ENCODE measurements at regions not wholly inside any gene's neighbourhood (a gene's known extent, or its start where the extent isn't known, plus 50 kb on each side); places are given as distances from the start of the nearest gene placed in this dataset.

DNA sequence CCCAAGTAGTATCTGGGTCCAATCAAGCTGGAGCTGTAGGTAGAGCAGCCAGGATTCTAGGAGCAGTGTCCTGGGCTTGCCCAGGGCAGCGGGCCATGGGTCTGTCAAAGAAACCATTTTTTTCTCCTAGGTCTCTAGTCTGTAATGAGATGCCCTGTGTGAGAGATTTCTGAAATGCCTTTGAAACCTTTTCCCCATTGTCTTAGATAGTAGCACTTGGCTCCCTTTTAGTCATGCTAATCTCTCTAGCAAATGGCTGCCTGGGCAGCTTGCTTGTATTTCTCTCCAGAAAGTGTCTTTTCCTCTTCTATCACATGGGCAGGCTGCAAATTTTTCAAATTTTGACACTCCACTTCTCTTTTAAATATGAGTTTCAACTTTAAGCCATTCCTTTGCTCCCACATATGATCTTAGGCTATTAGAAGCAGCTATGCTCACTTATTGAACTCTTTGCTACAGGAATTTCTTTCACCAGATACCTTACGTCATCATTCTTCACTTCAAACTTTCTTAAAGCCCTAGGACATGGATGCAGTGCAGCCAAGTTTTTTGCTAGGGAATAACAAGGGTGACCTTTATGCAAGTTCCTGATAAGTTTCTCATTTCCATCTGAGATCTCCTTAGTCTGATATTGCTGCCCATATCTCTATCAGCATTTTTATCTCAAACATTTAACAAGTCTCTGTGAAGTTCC lies 890.2 kb upstream of the VRK2 start:
- no peak for DNase-seq
- no TSS peak for BruUV-seq (replicated peaks)
- H3K4me3 Mint-ChIP-seq (ENCODE audit: low read depth, unreplicated experiment), result no peak overlapping the region
- H3K27ac Mint-ChIP-seq (ENCODE audit: unreplicated experiment), result no peak overlapping the region
- CTCF ChIA-PET, result no interaction called here
- peaks cover 8% of the 10 kb centered on the region for H3K9me3 Mint-ChIP-seq (ENCODE audit: low read depth, unreplicated experiment)
- no peaks in the 10 kb centered on the region for H3K27me3 Mint-ChIP-seq (ENCODE audit: unreplicated experiment)
- TF ChIP-seq, protein P1, sequence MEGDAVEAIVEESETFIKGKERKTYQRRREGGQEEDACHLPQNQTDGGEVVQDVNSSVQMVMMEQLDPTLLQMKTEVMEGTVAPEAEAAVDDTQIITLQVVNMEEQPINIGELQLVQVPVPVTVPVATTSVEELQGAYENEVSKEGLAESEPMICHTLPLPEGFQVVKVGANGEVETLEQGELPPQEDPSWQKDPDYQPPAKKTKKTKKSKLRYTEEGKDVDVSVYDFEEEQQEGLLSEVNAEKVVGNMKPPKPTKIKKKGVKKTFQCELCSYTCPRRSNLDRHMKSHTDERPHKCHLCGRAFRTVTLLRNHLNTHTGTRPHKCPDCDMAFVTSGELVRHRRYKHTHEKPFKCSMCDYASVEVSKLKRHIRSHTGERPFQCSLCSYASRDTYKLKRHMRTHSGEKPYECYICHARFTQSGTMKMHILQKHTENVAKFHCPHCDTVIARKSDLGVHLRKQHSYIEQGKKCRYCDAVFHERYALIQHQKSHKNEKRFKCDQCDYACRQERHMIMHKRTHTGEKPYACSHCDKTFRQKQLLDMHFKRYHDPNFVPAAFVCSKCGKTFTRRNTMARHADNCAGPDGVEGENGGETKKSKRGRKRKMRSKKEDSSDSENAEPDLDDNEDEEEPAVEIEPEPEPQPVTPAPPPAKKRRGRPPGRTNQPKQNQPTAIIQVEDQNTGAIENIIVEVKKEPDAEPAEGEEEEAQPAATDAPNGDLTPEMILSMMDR (IDR thresholded peaks at IDR 0.05; ENCODE audit: unreplicated experiment), result no peak
- intact Hi-C loops (cut with micrococcal nuclease; ENCODE audit: unreplicated experiment), result no loop called here
- peaks cover 6% of the 10 kb centered on the region for H3K4me1 Mint-ChIP-seq (ENCODE audit: low read depth, unreplicated experiment)
- H3K36me3 Mint-ChIP-seq (ENCODE audit: insufficient read depth, unreplicated experiment), result no peaks in the 10 kb centered on the region

DNA sequence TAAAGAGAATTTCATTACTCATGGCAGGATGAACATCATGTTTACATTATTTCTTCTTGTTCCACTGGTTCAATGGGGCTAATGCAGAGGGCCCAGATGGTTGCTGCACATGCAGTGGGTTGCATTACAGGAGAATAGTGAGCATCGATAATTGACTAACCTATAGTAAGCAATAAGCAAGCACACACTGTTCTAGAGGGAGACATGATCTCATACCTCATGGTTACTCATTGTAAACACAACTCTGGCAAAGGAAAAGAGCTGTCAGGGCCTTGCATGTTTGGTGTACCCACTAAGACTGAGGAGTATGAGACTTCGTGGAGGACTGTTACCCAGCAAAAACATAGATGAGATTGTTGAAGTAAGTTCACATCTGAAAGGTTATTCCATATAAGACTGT lies 885.6 kb upstream of the VRK2 start:
- intact Hi-C loops (cut with micrococcal nuclease; ENCODE audit: unreplicated experiment), result no loop called here
- no peak overlapping the region for H3K4me3 Mint-ChIP-seq (ENCODE audit: low read depth, unreplicated experiment)
- no peaks in the 10 kb centered on the region for H3K27me3 Mint-ChIP-seq (ENCODE audit: unreplicated experiment)
- no peak for DNase-seq
- no peak overlapping the region for H3K27ac Mint-ChIP-seq (ENCODE audit: unreplicated experiment)
- BruUV-seq (replicated peaks), result no TSS peak
- peaks cover 8% of the 10 kb centered on the region for H3K9me3 Mint-ChIP-seq (ENCODE audit: low read depth, unreplicated experiment)
- TF ChIP-seq, protein P1 (IDR thresholded peaks at IDR 0.05; ENCODE audit: unreplicated experiment), result no peak
- CTCF ChIA-PET, result no interaction called here
- H3K36me3 Mint-ChIP-seq (ENCODE audit: insufficient read depth, unreplicated experiment), result no peaks in the 10 kb centered on the region
- peaks cover 23% of the 10 kb centered on the region for H3K4me1 Mint-ChIP-seq (ENCODE audit: low read depth, unreplicated experiment)

DNA sequence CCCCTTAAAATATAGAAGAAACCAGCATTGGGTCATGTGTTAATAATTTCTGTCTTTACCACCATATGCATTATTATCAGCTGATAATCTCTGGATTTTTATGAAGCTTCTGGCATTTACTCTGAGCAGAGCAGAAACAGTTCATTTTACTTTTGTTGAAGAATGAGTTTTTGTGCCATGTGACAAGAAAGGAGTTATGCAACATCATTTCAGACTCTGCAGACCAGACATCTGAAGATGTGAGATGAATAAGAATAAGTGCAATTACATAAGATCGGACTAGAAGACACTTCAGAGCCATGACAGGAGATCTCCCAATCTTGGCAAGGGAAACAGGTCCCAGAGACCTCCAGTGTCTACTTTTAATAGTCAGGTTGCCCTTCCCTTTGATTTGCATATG lies 869.4 kb upstream of the VRK2 start:
- TF ChIP-seq, protein P1 (IDR thresholded peaks at IDR 0.05; ENCODE audit: unreplicated experiment), result no peak
- CTCF ChIA-PET, result interaction anchor here (0.5 kb wide), 1 partner anchor 342 kb away, joined by 3 read pairs; no protein-coding TSS in a partner anchor
- Mint-ChIP-seq H3K4me1 (ENCODE audit: low read depth, unreplicated experiment) (peaks cover 11% of the 10 kb centered on the region), H3K36me3 (ENCODE audit: insufficient read depth, unreplicated experiment) (no peaks in the 10 kb centered on the region), H3K27me3 (ENCODE audit: unreplicated experiment) (no peaks in the 10 kb centered on the region), H3K4me3 (ENCODE audit: low read depth, unreplicated experiment) (no peak overlapping the region), H3K27ac (ENCODE audit: unreplicated experiment) (no peak overlapping the region), H3K9me3 (ENCODE audit: low read depth, unreplicated experiment) (no peaks in the 10 kb centered on the region)
- no TSS peak for BruUV-seq (replicated peaks)
- no peak for DNase-seq
- intact Hi-C loops (cut with micrococcal nuclease; ENCODE audit: unreplicated experiment), result no loop called here

DNA sequence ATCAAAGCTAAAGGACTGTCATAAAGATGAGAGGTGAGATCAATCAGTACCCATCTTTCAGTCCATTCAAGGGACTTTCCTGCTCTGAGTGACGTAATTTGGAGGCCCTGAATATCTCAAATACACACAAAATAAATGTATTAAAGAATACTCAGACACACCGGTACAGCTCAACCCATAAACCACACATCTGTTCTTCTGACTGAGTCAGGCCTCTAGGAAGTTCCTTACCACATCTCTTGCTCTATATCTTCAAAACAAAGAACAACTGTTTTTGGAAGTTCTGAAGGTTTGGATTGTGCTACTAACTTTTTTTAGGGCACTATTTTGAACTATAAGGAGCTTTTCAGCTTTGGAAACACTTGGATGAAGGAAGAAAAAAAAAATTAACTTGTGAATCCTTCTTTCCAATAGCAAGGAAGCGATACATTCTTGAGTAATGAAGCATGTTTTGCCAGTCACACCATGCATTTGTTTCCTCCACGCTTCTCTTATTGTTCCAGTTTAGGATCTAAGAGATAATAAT lies 866.5 kb upstream of the VRK2 start:
- Mint-ChIP-seq H3K27ac (ENCODE audit: unreplicated experiment) (peak overlapping the region; percentile 52), H3K4me1 (ENCODE audit: low read depth, unreplicated experiment) (peaks cover 11% of the 10 kb centered on the region), H3K4me3 (ENCODE audit: low read depth, unreplicated experiment) (no peak overlapping the region), H3K36me3 (ENCODE audit: insufficient read depth, unreplicated experiment) (no peaks in the 10 kb centered on the region), H3K27me3 (ENCODE audit: unreplicated experiment) (no peaks in the 10 kb centered on the region), H3K9me3 (ENCODE audit: low read depth, unreplicated experiment) (peaks cover 3% of the 10 kb centered on the region)
- no TSS peak for BruUV-seq (replicated peaks)
- CTCF ChIA-PET, result no interaction called here
- TF ChIP-seq, protein P1 (IDR thresholded peaks at IDR 0.05; ENCODE audit: unreplicated experiment), result no peak
- intact Hi-C loops (cut with micrococcal nuclease; ENCODE audit: unreplicated experiment), result no loop called here
- DNase-seq, result no peak

All from Calu3 (cell line).